ENCODE measurements at regions not wholly inside any gene's neighbourhood (a gene's known extent, or its start where the extent isn't known, plus 50 kb on each side); places are given as distances from the start of the nearest gene placed in this dataset.

- TF ChIP-seq MXI1 (IDR thresholded peaks at IDR 0.05; ENCODE audit: low read depth, low read length) (no peak), FOXM1 (IDR thresholded peaks at IDR 0.05; ENCODE audit: low read depth, low read length) (no peak), IKZF1 (conservative IDR thresholded peaks at IDR 0.05) (0 out of 2 replicates have a peak, but pooled peaks have one; percentile 29), DPF2 (IDR thresholded peaks at IDR 0.05) (peak; percentile 50; the same call in 1 of the 2 replicates), MTA2 (IDR thresholded peaks at IDR 0.05; ENCODE audit: low read depth) (peak; percentile 88)
Observed at GRCh38 chr7:113799896-113800295, 118.9 kb downstream of the PPP1R3A start (continued).

- no peak overlapping the region for H3K4me3 ChIP-seq
- H3K27ac ChIP-seq (ENCODE audit: control insufficient read depth, insufficient read depth): no peak overlapping the region
- ChIA-PET CTCF (no interaction called here), SMC1A (ENCODE audit: uncharacterized antibody, unreplicated experiment) (interaction anchor here (0.7 to 1.2 kb wide), 3 partner anchors 10 to 22 kb away, joined by 3 to 5 read pairs (median 5); no protein-coding TSS in a partner anchor), RAD21 (ENCODE audit: unreplicated experiment) (no interaction called here), POLR2A (no interaction called here)
- H3K27me3 ChIP-seq (replicated peaks in 1 of 2; ENCODE audit: control insufficient read depth in 2 of 2, insufficient read depth in 2 of 2, low read length in 1 of 2): no peaks in the 10 kb centered on the region
- no peaks in the 10 kb centered on the region for H3K9me3 ChIP-seq (replicated peaks; ENCODE audit: control insufficient read depth, insufficient read depth, low read length)
- no TSS peak for BruUV-seq (replicated peaks)
- no peaks in the 10 kb centered on the region for H4K20me1 ChIP-seq (ENCODE audit: control insufficient read depth, insufficient read depth)
- intact Hi-C loops (cut with micrococcal nuclease; ENCODE audit: unreplicated experiment) (no loop called here), in situ Hi-C loops (cut with MboI) (no loop called here)
- ATAC-seq (no peak), FAIRE-seq (no peak), DNase-seq (ENCODE audit: low read depth, low spot score) (no peak)
- TF ChIP-seq NBN (IDR thresholded peaks at IDR 0.05): no peak
- TF ChIP-seq TARDBP (IDR thresholded peaks at IDR 0.05; ENCODE audit: borderline replicate concordance): no peak
- TF ChIP-seq SREBF1 (IDR thresholded peaks at IDR 0.05; ENCODE audit: low read length): no peak
- no peak for TF ChIP-seq BRCA1 (IDR thresholded peaks at IDR 0.05; ENCODE audit: low read depth, low read length)
- no peak for TF ChIP-seq ETV6 (conservative IDR thresholded peaks at IDR 0.05 in 1 of 2, IDR thresholded peaks at IDR 0.05 in 1 of 2; ENCODE audit: borderline replicate concordance in 1 of 2, low read depth in 1 of 2)
- no peak for TF ChIP-seq USF1 (IDR thresholded peaks at IDR 0.05; ENCODE audit: borderline replicate concordance, extremely low read length, insufficient read depth, low read depth, low read length)
- no peak for TF ChIP-seq ZNF207 (IDR thresholded peaks at IDR 0.05; ENCODE audit: borderline replicate concordance)
- no peak for TF ChIP-seq REST (IDR thresholded peaks at IDR 0.05; ENCODE audit: low read depth, low read length)
- TF ChIP-seq FOXM1 (IDR thresholded peaks at IDR 0.05; ENCODE audit: low read depth, low read length): no peak
- no peak for TF ChIP-seq IKZF1 (conservative IDR thresholded peaks at IDR 0.05)
- no peak for TF ChIP-seq MLLT1 (IDR thresholded peaks at IDR 0.05)
- no peak for TF ChIP-seq FOXK2 (IDR thresholded peaks at IDR 0.05)
- no peak for TF ChIP-seq BHLHE40 (IDR thresholded peaks at IDR 0.05; ENCODE audit: borderline replicate concordance in 1 of 2, low read depth in 2 of 2, low read length in 1 of 2)
- no peak for TF ChIP-seq RCOR1 (conservative IDR thresholded peaks at IDR 0.05; ENCODE audit: low read depth, low read length)
- no peak for TF ChIP-seq PAX8 (IDR thresholded peaks at IDR 0.05)
- no peak for TF ChIP-seq PAX5 (IDR thresholded peaks at IDR 0.05; ENCODE audit: borderline replicate concordance, low read depth, low read length)
- H3K36me3 ChIP-seq (ENCODE audit: control insufficient read depth in 2 of 2, insufficient read depth in 2 of 2, low read length in 1 of 2): no peaks in the 10 kb centered on the region
- H3K9ac ChIP-seq (ENCODE audit: control insufficient read depth, insufficient read depth, low read length): no peak overlapping the region
- H3K4me2 ChIP-seq (ENCODE audit: control insufficient read depth, insufficient read depth): no peak overlapping the region
- H2AFZ ChIP-seq (ENCODE audit: control insufficient read depth, low read depth, low read length): no peak overlapping the region
- H3K79me2 ChIP-seq (ENCODE audit: control insufficient read depth, insufficient read depth, low read length): no peaks in the 10 kb centered on the region
- WGBS (ENCODE audit: insufficient coverage, insufficient replicate concordance, low lambda C conversion rate, missing lambda C conversion rate): 21% methylated on average over 2 of the region's 2 CpGs
- no peaks in the 10 kb centered on the region for H3K4me1 ChIP-seq (ENCODE audit: control insufficient read depth, insufficient read depth, low read length)
Observed at GRCh38 chr7:113797420-113798010, 121.3 kb downstream of the PPP1R3A start.
